ENCODE measurements at regions not wholly inside any gene's neighbourhood (a gene's known extent, or its start where the extent isn't known, plus 50 kb on each side); places are given as distances from the start of the nearest gene placed in this dataset.
"Not testable (repeated sequence)": the region's sequence is repeated elsewhere in the genome, so short reads cannot be mapped to it uniquely, and the experiment has no call there.

- DNase-seq (ENCODE audit: low read depth), result not testable (repeated sequence)
Measured at GRCh38 chr5:125691738-125692530, 731.3 kb upstream of the GRAMD2B start.

DNA sequence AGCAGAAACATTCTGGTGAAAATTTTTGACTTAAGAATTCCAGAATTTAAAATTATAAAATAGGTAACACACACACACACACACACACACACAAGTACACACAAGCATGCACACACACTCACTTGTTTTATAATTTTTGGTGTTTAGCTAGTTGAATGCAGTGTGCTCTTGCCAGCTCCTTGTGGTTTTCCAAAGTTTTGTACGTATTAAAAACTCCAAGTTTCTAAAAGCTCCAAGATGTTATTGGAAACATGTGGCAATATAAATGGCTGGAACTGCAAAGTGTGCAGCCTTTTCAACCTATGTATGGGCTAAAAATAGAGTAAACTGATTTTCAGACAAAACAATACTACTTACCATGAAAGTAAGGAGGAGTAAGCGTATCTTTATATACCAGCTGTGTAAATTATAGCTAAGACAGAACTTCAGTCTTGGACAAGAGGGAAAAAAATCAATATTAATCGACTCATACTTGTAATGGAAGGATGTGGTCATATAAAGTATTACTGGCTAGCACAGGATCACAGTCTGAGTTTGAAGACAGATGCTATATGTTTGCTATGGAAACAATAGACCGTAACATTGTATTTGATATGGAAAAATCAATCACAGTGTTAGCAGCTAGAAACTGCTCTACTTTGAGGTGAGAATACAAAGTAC, 727.1 kb upstream of the GRAMD2B start:
- no peak for DNase-seq (ENCODE audit: low read depth)

DNA sequence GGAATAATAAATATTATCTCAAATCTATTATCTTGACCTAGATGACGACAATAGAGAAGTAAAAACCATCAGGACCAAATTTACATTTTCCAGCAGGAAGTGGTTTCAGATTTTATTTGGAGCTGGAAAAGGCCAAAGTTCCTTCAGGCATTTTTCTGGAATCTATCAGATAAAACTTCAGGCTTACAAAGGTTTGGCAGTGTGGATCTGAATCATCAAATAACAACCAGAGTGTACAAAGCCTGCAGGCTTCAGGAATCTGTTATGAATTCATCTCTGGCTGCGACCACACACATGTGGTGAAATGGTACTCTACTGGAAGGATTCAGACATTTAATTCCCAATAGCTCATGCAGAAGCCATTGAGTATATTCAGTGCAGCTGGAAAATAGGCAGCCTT, 726.4 kb upstream of the GRAMD2B start:
- DNase-seq (ENCODE audit: low read depth), result peak; percentile 71

GRCh38 chr5:125698420-125698819, 724.8 kb upstream of the GRAMD2B start:
- DNase-seq (ENCODE audit: low read depth), result no peak

- DNase-seq (ENCODE audit: low read depth), result no peak
Measured at GRCh38 chr5:125699860-125700259, 723.3 kb upstream of the GRAMD2B start.

DNA sequence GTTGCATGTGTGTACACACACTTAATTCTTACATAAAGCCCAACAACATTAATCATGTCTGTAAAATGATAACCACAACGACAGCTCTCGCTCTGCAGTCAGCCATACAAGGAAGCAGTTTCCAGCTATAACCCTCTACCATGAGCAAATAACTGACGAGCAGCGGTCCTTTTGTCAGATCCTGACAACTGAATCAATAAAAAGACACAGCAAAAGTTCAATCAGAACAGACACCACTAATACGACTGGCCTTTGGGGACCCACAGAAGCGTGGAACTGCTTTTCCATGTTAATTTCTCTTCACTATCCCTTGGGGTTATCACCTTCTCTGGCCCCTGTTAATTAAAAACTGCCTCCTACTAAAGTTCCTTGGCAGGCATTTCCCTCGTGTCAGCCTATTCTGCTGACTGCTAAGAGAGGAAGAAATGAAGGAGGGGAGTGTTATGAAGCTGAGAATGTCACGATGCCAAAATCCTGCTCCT, 722.8 kb upstream of the GRAMD2B start:
- no peak for DNase-seq (ENCODE audit: low read depth)

DNA sequence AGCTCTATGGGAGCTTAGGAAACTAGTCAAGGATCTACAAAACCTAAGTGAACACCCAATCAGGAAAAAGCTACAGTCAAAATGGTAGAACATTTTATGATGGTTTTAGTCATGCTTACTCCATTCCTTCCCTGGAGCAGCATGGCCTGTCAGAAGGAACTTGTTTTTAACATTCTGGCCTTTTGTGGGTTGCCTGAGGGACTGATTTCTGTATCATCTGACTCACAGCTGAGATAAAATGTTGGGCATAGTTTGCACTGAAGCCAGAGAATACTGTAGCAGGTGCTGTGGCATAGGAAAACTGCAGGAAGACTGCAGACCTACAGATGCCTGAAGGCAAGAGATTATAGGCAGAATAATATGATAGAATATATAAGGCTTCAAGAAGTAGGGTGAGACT, 719.6 kb upstream of the GRAMD2B start:
- no peak for DNase-seq (ENCODE audit: low read depth)

DNA sequence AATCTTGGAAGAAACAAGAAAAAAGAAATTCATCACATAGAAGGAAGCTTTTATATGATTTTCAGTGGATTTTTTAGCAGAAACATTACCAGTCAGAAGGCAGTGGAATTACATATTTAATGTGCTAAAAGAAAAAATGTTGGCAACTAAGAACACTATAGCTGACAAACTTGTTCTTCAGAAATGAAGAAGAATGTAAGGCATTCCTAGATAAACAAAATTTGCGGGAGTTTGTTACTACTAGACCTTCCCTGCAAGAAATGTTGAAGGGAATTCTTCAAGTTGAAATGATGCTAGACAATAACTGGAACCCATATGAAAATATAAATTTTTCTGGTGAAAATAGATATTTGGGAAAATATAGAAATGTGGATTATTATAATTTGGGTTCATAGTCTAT, 718.3 kb upstream of the GRAMD2B start:
- no peak for DNase-seq (ENCODE audit: low read depth)

- DNase-seq (ENCODE audit: low read depth), result no peak
Measured at GRCh38 chr5:125708583-125708982, 714.6 kb upstream of the GRAMD2B start.

GRCh38 chr5:125710745-125711144, 712.5 kb upstream of the GRAMD2B start:
- no peak for DNase-seq (ENCODE audit: low read depth)

GRCh38 chr5:125712397-125712796, 710.8 kb upstream of the GRAMD2B start:
- DNase-seq (ENCODE audit: low read depth), result no peak

DNA sequence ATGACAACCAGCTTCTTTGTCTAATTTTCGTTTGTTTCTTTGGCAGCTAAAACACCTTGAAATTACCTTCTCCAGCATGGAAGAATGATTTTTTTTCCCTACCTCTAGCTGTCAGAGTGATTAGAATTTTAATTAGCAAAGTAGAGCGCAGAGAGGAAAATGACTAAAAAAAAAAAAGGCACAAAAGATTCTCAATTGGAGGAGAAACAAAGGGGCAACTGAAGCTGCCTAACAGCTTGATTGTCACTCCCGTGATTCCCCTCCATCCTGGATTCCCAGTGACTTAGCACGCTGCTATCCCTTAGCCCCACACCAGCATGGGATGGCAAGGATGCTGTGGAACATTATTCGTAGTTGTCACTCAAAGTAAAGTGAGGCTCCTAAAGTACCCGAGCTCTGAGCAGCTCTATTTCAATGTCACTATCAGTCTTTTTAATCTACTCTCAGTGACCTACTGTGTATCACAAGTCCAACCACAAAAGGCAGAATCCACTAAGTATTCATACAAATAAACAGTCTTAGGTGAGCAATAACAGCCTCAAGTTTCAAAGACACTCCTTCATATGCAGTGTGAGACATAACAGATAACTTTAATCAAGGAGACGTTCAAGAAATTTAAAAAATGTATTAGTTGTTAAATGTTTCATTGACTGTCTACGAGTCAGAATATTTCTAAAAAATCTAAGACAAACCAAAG, 710.0 kb upstream of the GRAMD2B start:
- DNase-seq (ENCODE audit: low read depth), result no peak

DNA sequence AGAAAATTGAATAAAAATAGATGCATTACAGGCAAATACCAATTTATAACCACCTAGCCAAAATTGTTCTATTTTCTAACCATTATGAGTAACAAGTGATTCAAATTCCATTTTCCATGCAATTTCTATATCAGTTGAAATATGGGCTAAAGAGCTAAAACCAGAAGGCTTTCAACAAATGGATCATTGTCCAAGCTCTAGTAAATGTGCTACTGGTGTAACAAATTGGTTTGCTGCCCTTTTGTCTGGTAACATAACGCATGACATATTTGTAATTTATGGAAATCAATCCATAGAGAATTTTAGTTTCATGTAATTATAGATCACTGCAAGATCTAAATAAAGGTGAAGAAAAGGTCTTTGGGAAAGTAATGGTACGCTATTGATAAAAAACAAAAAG, 708.0 kb upstream of the GRAMD2B start:
- no peak for DNase-seq (ENCODE audit: low read depth)

DNA sequence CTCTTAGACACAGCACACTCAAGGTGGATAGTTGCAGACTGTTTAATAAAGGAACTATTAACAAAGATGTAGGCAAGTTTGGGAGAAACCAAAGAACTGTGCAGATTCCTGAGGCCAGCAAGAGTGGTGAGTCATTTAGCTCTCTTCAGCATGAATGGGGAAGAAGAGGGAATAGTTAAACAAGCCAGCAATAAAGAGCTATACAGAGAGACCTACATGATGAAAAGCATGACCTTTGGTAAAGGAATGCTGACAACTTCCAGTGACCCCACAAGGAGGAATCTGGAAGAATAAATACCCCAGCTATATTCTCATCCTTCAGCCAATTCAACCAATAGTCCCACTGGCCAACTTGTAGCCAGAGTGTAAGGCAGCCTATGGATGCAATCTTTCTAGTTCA, 706.0 kb upstream of the GRAMD2B start:
- DNase-seq (ENCODE audit: low read depth), result peak; percentile 63

DNA sequence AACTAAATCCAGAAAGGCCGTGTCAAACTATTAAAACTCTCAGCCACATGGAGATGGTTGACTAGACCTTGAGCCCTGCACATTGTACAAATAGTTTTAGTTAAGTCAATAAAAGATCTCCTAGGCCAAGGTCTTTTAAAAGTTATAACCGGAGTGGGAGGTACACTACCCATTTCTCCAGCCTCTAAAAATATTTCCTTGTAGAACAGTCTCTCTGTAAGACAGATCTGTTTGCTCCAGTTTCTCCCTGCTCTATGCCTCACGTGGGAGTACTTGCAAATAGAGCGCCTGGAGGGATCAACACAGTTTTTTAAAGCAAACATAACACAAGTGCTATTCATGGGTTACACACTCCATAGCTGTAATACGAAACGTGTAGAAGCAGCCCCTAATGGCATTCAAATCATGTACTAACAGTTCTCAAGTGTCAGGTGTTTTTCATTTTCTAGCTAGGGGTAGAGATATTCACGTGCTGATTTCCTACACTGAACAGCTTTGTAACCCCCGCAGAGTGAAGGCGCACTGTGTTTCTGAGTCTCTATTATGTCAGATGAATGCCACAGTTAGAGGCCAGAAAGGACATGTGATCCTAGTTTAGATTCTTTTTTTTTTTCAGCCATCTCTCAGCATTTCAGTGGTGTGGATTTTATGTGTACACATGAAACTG, 703.4 kb upstream of the GRAMD2B start:
- no peak for DNase-seq (ENCODE audit: low read depth)

DNA sequence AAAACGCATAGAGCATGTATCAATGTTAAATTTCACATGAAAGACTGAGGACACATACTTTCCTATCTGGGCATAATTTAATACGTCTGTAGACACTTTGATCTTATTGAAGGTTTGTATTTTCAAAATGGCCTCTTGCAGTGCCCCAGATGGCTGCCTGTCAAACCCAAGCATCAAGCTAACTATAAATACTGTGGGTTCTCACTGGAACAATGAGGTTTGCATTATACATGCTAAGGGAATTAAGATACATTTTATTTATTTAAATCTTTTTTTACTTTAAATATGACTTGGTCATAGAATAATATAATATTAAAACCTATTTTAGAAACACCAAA, 702.9 kb upstream of the GRAMD2B start:
- no peak for DNase-seq (ENCODE audit: low read depth)

DNA sequence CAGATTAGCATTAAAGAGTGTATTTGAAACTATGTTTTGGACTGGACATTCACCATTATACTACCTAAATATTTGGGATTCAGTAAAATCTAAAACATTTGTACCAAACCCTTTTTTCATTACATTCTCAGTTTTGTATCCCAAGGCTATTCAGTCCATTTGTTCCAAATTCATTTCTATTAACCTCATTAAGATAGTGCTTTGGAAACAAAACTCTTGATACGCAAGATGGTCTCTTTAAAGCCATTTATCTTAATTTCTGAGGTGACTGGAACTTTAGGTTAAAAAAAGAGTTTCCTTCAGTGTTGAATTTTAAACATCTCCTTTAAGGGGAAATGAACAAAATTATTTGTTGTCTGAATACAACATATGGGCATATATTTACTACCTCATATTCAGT, 702.5 kb upstream of the GRAMD2B start:
- no peak for DNase-seq (ENCODE audit: low read depth)

GRCh38 chr5:125722550-125722949, 700.7 kb upstream of the GRAMD2B start:
- DNase-seq (ENCODE audit: low read depth), result no peak

DNA sequence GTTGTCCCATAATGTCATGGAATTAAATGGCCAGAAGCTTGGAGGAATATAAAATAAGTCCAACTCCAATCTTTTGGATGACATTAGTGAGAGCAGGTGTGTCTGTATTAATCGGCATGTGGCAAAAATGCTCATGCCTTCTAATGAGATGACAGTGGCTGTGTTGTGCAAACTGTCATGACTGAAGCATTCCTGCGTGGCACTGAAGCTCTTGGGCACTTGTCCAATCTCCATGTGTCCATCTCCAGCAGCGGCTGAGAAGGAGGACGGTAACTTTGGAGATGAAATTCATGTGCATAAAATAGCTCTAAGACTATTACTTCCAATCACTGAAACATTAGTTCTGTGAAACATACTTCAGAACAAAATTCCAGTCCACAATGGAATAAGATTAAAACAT, 697.5 kb upstream of the GRAMD2B start:
- no peak for DNase-seq (ENCODE audit: low read depth)

GRCh38 chr5:125743939-125744338, 679.3 kb upstream of the GRAMD2B start:
- no peak for DNase-seq (ENCODE audit: low read depth)

DNA sequence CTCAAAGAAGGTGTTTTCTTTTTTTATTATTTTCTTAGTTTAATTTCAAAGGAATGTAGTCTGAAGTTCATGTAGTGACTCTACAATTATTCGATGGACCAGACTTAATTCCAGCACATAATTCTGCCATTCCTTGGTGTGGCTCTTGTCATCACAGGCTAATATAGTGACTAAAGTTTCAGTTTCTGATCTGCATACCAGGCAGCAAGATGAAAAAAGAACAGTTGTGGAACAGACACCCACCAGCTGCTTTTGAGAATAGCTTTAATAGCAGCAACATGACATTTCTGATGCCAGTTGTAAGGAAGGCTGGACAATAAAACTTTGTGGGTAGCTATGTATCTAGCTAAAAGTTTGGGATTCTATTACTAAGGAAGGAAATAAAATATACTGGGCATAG, 676.3 kb upstream of the GRAMD2B start:
- no peak for DNase-seq (ENCODE audit: low read depth)

DNA sequence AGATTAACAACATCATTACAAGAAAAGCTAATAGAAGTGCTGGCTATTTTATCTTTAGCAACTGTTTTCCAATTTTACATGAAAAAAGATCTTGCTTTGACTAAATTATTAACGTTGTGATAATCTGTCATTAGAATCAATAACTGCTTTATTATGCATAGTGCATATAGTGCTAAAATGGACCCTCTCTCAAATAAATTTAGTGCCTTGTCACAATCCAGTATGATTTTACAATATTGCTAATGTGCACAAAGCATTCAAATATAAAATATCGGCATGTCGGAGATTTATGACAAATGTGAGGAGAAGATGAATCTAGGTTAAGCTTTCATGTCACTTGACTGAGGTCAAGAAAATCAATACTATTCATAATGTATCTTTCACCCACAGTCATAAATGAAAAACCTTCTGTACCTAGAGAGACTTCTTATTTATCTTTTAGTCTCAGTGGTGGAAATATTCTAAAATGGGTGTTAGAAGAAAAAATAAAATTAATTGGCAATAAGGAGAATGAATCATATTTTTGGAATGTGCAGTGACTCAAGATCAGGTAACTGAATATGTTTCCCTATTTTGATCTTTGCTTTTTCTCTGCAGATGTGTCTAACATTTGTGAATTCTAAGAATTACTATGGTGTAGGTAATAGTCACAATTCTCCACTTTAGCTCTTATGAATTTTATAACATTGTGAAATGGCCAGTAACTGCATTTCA, 672.9 kb upstream of the GRAMD2B start:
- DNase-seq (ENCODE audit: low read depth), result no peak

All from non-pigmented ciliary epithelial cell (primary cell).